Activated CD4-positive, alpha-beta memory T cell treated with anti-CD3 and anti-CD28 coated beads, Interleukin-2, amount 10 ng/mL, durations not matched to agents 7 days and 5 days (primary cell): ENCODE measurements at regions not wholly inside any gene's neighbourhood (a gene's known extent, or its start where the extent isn't known, plus 50 kb on each side); places are given as distances from the start of the nearest gene placed in this dataset.
"Not testable (repeated sequence)": the region's sequence is repeated elsewhere in the genome, so short reads cannot be mapped to it uniquely, and the experiment has no call there.

Experiments
- CTCF ChIA-PET: fragments of 350-600 bp; sonication (Branson Sonifier 250); formaldehyde crosslinking; loops from one replicate; lab custom pipeline; 2021; ENCODE audit warnings: antibody characterized with exemption, inconsistent platforms; lab: Charles Lee
- POLR2A ChIA-PET: fragments of 350-600 bp; sonication (Branson Sonifier 250); formaldehyde crosslinking; loops from one replicate; lab custom pipeline; 2021; ENCODE audit warnings: antibody characterized with exemption; lab: Charles Lee
- DNase-seq: peaks from one replicate; pipeline ENCODE4 v3.0.0-alpha.2; 2020
- H3K27ac Mint-ChIP-seq: one replicate; pipeline ENCODE4 v1.8.0; 2021; ENCODE audit warnings: mild to moderate bottlenecking, mixed read lengths
- H3K27me3 Mint-ChIP-seq: one replicate; pipeline ENCODE4 v1.8.0; 2021; ENCODE audit warnings: mixed read lengths
- H3K36me3 Mint-ChIP-seq: one replicate; pipeline ENCODE4 v1.8.0; 2021; ENCODE audit warnings: low read depth, mixed read lengths
- H3K4me1 Mint-ChIP-seq: one replicate; pipeline ENCODE4 v1.8.0; 2021; ENCODE audit warnings: mixed read lengths
- H3K4me3 Mint-ChIP-seq: one replicate; pipeline ENCODE4 v1.8.0; 2021; ENCODE audit warnings: mild to moderate bottlenecking, mixed read lengths
- H3K9me3 Mint-ChIP-seq: one replicate; pipeline ENCODE4 v1.8.0; 2021; ENCODE audit warnings: mixed read lengths

DNA sequence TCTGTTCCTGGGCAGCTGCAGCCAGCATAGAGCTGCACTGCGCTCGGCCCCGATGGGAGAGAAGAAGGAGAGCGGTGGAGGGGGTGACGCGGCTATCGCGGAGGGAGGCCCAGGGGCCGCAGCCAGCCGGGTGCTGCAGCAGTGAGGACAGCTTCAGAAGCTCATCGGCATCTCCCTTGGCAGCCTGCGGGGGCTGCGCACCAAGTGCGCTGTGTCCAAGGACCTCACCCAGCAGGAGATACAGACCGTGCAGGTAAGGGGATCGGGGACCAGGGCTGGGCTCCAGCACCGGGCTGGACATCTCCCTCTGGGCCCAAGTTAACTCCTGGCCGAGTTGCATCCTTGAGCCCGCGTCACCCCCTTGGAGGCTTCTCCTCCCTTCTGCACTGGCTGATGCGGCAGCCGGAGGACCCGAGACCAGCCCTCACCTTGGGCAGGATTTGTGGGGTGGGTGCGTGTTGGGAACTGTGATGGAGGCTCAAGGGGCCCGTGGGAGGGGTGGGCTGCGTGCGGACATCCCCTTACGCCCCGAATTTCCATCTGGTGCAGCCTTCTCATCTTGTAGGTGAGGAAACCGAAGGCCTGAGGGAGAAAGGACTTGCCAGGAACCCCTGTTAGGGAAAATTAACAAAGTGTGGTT, 3934.9 kb downstream of the SRGAP2C start:
- peaks cover 25% of the 10 kb centered on the region for H3K9me3 Mint-ChIP-seq
- H3K36me3 Mint-ChIP-seq, H3K4me1 Mint-ChIP-seq, H3K27ac Mint-ChIP-seq, DNase-seq, POLR2A ChIA-PET, H3K4me3 Mint-ChIP-seq, H3K27me3 Mint-ChIP-seq, CTCF ChIA-PET: not testable (repeated sequence)

- not testable (repeated sequence) for DNase-seq, H3K27me3 Mint-ChIP-seq
Measured at GRCh38 chr1:125122579-125122978, 3937.8 kb downstream of the SRGAP2C start.

More at GRCh38 chr1:125122579-125122978, 3937.8 kb downstream of the SRGAP2C start:
- CTCF ChIA-PET, H3K4me3 Mint-ChIP-seq, H3K36me3 Mint-ChIP-seq, POLR2A ChIA-PET, H3K4me1 Mint-ChIP-seq, H3K27ac Mint-ChIP-seq: not testable (repeated sequence)
- peaks cover 25% of the 10 kb centered on the region for H3K9me3 Mint-ChIP-seq
